GM19328 (cell line): ENCODE measurements at regions not wholly inside any gene's neighbourhood (a gene's known extent, or its start where the extent isn't known, plus 50 kb on each side); places are given as distances from the start of the nearest gene placed in this dataset.
"Not testable (repeated sequence)": the region's sequence is repeated elsewhere in the genome, so short reads cannot be mapped to it uniquely, and the experiment has no call there.

Experiments used
- ATAC-seq: cut with Tn5 transposase; IDR thresholded peaks from one replicate; pipeline ENCODE4 v1.9.1; 2021; ENCODE audit warnings: mild to moderate bottlenecking, moderate library complexity; ENCODE audit not compliant: unreplicated experiment

- ATAC-seq = peak; percentile 60
Measured at GRCh38 chr2:35463805-35464596, 891.6 kb upstream of the CRIM1 start.

- no peak for ATAC-seq
Measured at GRCh38 chr2:35462226-35462998, 893.2 kb upstream of the CRIM1 start.

GRCh38 chr2:35461406-35461805 lies 894.2 kb upstream of the CRIM1 start:
- no peak for ATAC-seq

GRCh38 chr2:35454966-35455638 lies 900.5 kb upstream of the CRIM1 start:
- no peak for ATAC-seq

- no peak for ATAC-seq
Measured at GRCh38 chr2:35447821-35448220, 907.8 kb upstream of the CRIM1 start.

GRCh38 chr2:35447215-35447614 lies 908.4 kb upstream of the CRIM1 start:
- no peak for ATAC-seq

GRCh38 chr2:35443087-35443486 lies 912.5 kb upstream of the CRIM1 start:
- ATAC-seq = no peak

- ATAC-seq = not testable (repeated sequence)
Measured at GRCh38 chr2:35441575-35441974, 914.0 kb upstream of the CRIM1 start.

GRCh38 chr2:35440308-35440707 lies 915.3 kb upstream of the CRIM1 start:
- not testable (repeated sequence) for ATAC-seq

GRCh38 chr2:35436893-35437292 lies 918.7 kb upstream of the CRIM1 start:
- ATAC-seq = not testable (repeated sequence)

- no peak for ATAC-seq
Measured at GRCh38 chr2:35428548-35428947, 927.0 kb upstream of the CRIM1 start.

- no peak for ATAC-seq
Measured at GRCh38 chr2:35421485-35421884, 934.1 kb upstream of the CRIM1 start.

- ATAC-seq = no peak
Measured at GRCh38 chr2:35417293-35417692, 938.3 kb upstream of the CRIM1 start.

- no peak for ATAC-seq
Measured at GRCh38 chr2:35416391-35417140, 939.0 kb upstream of the CRIM1 start.

GRCh38 chr2:35415942-35416341 lies 939.6 kb upstream of the CRIM1 start:
- ATAC-seq = no peak

GRCh38 chr2:35415282-35415681 lies 940.3 kb upstream of the CRIM1 start:
- ATAC-seq = no peak

- ATAC-seq = peak; percentile 91
Measured at GRCh38 chr2:35410431-35411061, 945.0 kb upstream of the CRIM1 start.

- ATAC-seq = no peak
Measured at GRCh38 chr2:35409762-35410161, 945.8 kb upstream of the CRIM1 start.

GRCh38 chr2:35408320-35408719 lies 947.3 kb upstream of the CRIM1 start:
- no peak for ATAC-seq

GRCh38 chr2:35391736-35392442 lies 963.7 kb upstream of the CRIM1 start:
- ATAC-seq = no peak
